GM21737 (cell line): ENCODE measurements at regions not wholly inside any gene's neighbourhood (a gene's known extent, or its start where the extent isn't known, plus 50 kb on each side); places are given as distances from the start of the nearest gene placed in this dataset.
A peak's percentile ranks its signal among the peaks of the same experiment; 100 is the strongest.

ENCODE experiments used
- ATAC-seq: cut with Tn5 transposase; IDR thresholded peaks from one replicate; pipeline ENCODE4 v1.9.1; 2021; ENCODE audit warnings: mild to moderate bottlenecking, moderate library complexity; ENCODE audit not compliant: unreplicated experiment

DNA sequence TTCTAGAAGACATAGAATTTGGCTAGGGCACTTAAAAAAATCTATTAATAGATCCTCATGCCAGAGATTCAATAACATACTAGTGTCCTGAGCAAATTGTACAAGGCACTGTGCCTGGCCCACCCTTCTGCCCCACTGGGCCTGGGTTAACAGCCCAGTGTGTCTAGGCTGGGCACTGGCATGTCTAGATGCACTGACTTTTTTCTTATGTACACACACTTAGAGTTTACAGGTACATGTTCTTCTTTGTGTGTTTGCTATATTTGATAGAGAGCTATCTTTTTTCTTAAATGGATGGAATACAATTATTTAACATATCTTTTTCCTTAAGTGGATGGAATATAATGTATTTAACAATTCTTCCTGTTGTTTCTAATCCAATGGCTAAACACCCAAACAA is 241.5 kb downstream of the AUH start:
- no peak for ATAC-seq

DNA sequence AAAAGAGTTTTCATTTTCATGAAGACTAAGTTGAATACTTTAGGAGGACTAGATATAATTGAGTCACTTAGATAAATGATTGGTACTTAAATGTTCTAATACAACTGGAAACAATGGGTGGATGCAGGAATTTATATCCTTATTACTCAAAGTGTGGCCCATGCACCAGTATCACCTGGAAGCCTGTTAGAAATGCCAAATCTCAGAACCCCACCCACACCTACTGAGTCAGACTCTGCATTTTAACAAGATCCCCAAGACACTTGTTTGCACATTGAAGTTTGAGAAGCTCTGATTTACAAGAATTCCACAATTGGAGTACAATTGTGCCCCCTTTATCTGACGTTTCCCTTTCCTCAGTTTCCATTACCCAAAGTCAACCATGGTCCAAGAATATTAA is 239.0 kb downstream of the AUH start:
- ATAC-seq: no peak

GRCh38 chr9:91126761-91127445 is 234.8 kb downstream of the AUH start:
- no peak for ATAC-seq

GRCh38 chr9:91127653-91128052 is 234.1 kb downstream of the AUH start:
- ATAC-seq: no peak

DNA sequence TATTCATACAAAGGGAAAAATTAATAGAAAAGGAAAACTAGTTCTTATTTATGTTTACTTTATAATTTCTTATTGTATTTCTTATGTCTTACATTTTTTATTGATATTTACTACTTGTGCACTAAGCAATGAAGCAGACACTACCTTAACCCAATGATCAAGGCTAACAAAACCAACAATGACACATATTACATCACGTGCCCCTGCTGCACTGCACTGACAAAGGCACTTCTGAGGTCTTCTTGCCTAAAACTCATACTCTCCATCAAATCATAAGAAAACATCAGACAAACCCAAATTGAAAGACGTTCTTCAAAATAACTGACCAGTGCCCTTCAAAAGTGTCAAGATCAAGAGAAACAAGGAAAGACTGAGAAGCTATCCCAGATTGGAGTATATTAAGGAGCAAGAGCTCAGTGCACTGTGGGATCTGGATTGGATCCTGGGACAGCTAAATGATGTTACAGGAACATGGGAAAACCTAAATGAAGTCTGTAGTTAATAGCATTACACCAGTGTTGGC is 230.9 kb downstream of the AUH start:
- no peak for ATAC-seq

DNA sequence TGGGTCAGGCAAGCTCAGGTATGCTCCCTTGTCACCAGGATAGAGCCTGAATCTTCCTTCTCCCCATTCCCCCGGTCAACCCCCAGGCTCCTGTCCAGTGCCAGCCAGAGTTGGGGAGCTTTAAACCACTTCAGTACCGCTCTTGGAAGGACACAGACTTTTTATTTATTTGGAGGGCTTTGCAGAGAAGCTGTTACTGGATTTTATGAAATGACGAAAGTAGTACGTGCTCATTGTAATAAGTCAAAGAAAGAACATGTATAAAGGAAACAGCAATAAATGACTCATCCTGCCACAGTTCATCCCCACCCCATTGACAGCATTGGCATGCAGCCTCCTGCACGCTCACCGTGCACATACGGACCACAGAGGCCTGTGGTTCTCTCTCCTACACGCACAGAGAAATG is 230.3 kb downstream of the AUH start:
- ATAC-seq: no peak

GRCh38 chr9:91132576-91133073 is 229.1 kb downstream of the AUH start:
- ATAC-seq: no peak

DNA sequence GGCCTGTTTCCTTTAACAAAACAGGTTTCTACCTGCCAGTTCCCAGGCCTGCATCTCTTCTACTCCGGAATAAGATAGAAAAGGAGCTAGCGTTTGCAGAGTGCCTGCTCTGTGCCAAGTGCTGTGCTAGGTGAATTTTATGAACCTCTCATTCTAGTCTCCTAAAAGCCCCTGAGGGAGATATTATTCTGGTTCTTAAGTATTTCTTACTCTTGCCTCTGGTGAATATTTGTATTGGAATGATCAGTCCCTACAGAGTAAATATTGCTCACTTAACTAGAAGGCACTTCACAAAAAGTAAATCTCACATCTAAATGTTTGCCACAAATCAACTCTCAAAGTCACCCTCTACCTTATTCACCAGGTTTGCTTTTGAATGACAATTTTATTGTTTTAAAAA is 227.1 kb downstream of the AUH start:
- ATAC-seq: no peak

DNA sequence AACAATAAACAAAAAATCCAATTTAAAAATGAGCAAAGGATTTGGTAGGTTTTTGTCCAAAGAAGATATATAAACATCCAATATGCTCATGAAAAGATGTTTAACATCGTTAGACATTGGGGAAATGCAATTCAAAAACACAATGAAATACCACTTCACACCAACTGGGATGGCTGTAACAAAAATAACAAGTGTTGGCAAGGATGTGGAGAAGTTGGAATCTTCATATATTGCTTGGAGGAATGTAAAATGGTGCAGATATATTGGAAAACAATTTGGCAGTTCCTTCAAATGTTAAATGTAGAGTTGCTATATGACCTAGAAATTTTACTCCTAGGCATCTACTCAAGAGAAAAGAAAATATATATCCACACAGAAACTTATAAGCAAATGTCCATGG is 224.3 kb downstream of the AUH start:
- no peak for ATAC-seq

- ATAC-seq: no peak
Observed at GRCh38 chr9:91138760-91139159, 223.0 kb downstream of the AUH start.

DNA sequence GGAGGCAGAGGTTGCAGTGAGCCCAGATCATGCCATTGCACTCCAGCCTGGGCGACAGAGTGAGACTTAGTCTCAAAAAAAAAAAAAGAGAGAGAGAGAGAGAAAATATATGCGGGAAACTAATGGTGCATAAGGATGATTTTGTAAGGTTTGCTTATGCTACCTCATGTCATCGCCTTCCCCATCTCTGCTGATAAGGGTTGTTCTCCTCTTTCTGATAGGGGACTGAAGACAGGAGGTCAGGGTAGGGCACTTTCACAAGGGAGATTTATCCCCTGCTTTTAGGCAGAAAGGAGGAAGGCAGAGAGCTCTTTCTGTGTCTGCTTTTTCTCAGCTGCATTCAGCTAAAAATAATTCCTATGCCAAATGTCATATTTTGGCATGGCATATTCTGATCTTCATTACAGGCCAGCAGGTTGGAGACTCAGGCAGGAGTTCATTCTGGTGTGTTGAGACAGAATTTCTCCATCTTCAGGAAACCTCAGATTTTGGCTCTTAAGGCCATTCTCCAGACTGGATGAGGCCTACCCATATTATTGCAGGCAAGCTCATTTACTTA is 220.2 kb downstream of the AUH start:
- no peak for ATAC-seq

DNA sequence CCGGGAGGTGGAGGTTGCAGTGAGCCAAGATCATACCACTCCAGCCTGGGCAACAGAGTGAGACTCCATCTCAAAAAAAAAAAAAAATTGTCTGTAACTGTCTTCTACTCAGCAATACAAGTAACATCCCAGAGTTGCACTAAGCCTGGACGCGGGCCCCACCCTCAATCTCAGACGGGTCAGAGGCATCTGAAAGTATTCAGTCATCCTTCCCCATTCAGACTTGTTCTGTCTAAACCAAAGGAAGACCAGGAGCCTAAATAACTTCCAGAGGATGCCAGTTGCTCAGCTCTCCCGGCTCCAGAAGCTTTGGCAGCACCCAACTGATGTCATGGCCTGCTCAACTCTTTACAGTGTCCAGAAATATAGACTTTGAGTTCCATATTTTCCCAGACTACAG is 218.6 kb downstream of the AUH start:
- ATAC-seq: no peak

- no peak for ATAC-seq
Observed at GRCh38 chr9:91143642-91144041, 218.1 kb downstream of the AUH start.

DNA sequence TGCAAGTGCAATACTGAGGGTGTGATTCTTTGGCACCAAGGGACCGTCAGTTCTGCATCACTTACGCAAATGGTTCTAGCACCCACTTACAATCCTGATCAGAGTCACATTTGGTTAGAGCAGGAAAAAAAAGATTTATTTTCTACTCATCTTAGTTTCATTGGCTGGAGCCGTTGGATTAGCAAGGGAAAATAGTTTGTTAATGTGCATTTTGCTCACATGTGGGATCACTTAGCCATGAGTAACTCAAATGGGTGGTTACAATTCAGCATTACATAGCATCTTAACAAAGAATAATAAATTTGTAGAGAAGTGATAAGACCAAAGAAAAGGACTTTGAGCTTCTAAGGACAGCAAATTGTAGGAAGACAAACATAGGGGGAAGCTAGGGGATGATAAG is 216.9 kb downstream of the AUH start:
- ATAC-seq: no peak

DNA sequence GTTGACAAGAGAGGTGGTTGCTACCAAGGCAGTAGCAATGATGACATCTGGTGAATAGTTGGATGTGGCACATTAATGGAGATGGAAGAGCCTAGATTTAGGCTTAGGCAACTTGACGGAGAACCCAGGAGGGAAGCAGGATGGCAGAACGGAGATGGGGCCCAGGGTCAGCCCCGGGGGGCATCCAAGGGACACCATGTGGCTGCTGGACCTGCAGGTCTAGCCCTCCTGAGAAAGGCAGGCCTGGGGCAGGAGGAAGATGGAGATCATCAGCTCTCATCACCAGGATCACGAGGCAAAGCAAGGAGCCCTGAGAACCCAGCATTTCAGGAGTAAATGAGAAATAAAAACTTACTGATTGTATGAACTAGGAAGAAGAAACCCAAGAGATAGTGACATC is 216.2 kb downstream of the AUH start:
- ATAC-seq: no peak

DNA sequence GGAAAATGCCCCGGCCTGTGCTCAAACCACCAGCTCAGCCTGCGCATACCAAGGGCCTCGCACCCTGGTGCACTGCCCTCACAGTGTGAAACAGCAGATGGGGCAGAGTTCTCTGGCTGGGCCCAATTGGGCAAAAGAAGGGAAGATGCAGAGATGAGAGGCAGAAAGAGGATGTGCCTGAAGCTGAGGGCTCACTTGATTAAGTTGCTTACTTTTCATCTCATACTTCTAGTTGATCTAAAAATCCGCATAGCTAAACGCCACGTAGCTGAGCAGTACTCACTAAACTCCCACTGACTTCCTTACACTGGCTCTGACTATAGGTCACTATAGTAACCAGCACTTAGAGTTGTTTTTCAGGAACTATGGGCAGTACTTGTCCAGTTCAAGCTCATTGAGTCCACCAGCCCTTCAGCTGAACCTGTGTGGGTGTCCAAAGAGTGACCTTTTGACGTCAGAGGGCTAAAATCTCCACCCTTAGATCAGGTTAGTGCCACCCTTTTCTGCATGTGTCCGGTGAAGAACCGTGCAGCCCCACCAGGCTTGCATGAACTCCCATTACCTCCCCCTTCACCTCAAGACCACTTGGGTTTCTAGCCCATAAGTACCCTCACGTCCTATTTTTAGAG is 215.2 kb downstream of the AUH start:
- ATAC-seq: no peak

- no peak for ATAC-seq
Observed at GRCh38 chr9:91147079-91147708, 214.5 kb downstream of the AUH start.

DNA sequence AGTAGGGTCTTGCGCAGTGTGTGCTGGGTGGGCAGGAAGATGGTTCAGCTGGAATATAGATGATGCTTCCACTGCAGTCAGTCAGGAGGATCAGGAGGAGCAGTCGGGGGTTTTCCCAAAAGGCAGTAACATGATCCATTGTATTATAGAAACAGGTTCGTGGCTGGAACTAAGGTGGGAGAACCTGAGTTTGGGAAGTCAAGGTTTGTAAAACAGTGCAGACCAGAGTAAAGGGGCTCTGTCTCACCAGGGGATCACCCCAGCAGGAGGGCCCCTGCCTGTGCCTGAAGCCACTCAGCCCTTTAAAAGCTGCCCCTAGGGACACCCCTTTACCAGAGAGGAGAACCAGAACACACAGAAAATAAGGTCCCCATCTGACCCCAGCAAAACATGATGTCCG is 213.4 kb downstream of the AUH start:
- no peak for ATAC-seq

DNA sequence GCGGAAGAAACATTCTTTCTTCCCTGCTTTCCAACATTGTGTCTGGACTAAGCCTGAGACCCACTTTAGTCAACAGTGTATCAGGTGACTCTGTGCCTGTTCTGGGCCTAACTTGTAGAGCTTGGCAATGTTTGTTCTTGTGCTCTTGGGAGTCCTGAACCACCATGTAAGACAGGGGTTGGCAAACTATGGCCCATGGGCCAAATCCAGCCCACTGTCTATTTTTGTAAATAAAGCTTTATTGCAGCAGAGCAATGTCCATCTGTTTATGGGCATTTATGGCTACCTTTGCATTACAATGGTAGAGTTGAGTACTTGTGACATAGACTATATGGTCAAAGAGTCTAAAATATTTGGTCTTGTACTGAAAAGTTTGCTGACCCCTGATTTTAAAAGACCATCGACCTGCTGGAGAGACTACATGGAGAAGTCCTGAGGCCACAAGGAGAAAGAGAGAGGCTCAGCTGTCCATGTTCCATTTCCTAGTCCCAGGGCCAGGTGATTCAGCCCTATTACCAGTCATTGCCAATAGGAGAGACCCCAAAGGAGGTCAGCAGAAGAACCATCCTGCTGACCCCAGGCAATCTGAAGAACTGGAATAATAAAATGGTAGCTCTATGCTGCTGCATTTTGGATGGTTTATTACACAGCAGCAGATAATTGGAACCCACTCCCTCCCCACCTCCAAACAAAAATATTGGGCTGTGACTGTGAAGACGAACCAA is 211.3 kb downstream of the AUH start:
- no peak for ATAC-seq

DNA sequence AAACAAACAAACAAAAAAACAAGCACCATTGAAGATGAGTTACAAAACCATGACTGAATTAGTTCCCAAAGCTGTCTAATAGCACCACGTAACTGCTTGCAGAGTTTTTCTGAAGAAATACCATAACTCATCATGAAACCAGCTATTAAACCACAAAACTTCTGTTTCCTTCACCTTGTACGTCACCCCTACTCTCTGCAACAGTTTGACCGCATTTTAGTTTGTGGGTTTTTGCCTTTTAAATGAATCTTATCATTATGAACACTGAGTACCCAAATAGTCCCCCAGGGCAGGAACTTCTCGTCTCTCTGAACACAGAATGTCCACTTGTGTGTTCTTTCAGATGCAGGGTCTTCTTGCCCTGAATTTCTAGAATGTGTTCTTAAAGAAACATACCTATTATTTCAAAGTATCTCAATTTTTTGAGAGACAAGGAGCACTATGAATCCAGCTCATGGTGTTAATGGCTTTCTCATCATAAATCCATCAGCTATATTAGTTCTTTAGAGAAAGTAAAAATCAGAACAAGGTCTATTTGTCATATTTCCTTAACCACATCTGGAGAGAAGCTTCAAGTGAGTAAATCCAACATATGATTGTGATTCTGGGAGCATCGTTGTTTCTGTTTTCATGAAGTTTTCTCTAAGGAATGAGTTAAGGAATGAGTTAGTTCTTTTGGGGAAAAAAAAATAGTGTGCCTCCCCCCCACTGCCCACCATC is 210.6 kb downstream of the AUH start:
- peak; percentile 70 for ATAC-seq
